HG03196 (cell line): ENCODE measurements at regions not wholly inside any gene's neighbourhood (a gene's known extent, or its start where the extent isn't known, plus 50 kb on each side); places are given as distances from the start of the nearest gene placed in this dataset.
"Not testable (repeated sequence)": the region's sequence is repeated elsewhere in the genome, so short reads cannot be mapped to it uniquely, and the experiment has no call there.

Experiments
- ATAC-seq: cut with Tn5 transposase; IDR thresholded peaks from one replicate; pipeline ENCODE4 v1.9.1; 2021; ENCODE audit not compliant: unreplicated experiment

- not testable (repeated sequence) for ATAC-seq
Measured at GRCh38 chr12:9415898-9416297, 191.8 kb downstream of the KLRB1 start.

DNA sequence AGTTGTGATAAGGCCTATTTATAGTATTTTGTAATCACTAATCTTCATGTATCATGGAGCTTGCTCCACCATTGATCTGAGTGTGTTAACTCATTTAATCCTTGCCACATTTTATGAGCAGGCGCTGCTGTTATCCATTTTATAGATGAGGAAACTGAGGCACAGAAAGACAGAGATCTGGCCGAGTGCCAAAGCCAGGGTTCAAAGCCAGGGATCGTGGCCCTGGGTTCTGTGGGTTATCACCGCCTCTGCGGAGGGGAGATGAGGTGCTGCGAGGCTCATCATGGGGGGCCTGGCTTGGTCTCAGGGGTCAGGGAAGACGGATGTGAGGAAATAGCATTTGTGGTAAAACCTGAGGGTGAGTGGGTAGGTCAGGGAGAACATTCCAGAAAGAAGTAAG lies 193.9 kb downstream of the KLRB1 start:
- ATAC-seq: not testable (repeated sequence)

GRCh38 chr12:9412459-9412858 lies 195.3 kb downstream of the KLRB1 start:
- ATAC-seq: not testable (repeated sequence)

- ATAC-seq: not testable (repeated sequence)
Measured at GRCh38 chr12:9411616-9412268, 196.0 kb downstream of the KLRB1 start.

- ATAC-seq: not testable (repeated sequence)
Measured at GRCh38 chr12:9407425-9407748, 199.2 kb upstream of the PZP start.

DNA sequence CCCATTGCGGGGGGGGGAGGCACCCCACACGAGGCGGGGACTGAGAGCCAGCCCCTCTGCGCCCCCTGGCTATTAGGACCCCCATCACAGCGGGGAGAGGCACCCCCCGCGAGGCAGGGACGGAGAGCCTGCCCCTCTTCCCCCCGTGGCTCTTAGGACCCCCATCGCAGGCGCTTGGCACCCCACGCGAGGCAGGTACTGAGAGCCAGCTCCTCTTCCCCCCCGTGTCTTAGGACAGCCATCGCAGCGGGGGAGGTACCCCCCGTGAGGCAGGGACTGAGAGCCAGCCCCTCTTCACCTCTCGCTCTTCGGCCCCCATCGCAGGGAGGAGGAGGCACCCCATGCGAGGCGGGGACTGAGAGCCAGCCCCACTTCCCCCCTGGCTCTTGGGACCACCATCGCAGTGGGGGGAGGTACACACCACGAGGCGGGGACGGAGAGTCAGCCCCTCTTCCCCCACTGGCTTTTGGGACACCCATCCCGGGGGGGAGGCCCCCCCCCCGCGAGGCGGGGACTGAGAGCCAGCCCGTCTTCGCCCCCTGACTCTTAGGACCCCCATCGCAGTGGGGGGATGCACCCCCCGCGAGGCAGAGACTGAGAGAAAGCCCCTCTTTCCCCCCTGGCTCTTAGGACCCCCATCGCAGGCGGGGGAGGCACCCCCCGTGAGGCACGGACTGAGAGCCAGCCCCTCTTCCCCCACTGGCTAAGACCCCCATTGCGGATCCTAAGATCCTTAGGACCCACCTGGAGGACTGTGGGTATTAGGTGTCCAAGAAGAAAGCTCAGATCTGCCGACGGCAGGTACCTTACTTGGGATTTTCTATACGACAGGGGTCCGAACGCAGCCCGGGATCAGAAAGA lies 198.6 kb upstream of the PZP start:
- no peak for ATAC-seq

GRCh38 chr12:9405886-9406563 lies 197.8 kb upstream of the PZP start:
- ATAC-seq: no peak

DNA sequence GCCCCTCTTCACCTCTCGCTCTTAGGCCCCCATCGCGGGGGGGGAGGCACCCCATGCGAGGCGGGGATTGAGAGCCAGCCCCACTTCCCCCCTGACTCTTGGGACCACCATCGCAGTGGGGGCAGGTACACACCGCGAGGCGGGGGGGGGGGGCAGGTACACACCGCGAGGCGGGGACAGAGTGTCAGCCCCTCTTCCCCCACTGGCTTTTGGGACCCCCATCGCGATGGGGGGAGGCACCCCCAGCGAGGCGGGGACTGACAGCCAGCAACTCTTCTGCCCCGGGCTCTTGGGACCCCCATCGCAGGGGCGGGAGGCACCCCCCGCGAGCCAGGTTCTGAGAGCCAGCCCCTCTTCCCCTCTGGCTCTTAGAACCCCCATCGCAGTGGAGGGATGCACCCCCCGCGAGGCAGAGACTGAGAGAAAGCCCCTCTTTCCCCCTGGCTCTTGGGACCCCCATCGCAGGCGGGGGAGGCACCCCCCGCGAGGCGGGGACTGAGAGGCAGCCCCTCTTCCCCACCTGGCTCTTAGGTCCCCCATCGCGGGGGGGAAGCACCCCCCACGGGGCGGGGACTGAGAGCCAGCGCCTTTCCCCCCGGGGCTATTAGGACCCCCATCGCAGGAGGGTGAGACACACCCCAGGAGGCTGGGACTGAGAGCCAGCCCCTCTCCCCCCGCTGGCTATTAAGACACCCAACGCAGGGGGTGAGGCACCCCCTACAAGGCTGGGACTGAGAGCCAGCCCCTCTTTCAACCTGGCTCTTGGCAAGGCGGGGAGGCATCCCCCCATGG lies 196.5 kb upstream of the PZP start:
- no peak for ATAC-seq

DNA sequence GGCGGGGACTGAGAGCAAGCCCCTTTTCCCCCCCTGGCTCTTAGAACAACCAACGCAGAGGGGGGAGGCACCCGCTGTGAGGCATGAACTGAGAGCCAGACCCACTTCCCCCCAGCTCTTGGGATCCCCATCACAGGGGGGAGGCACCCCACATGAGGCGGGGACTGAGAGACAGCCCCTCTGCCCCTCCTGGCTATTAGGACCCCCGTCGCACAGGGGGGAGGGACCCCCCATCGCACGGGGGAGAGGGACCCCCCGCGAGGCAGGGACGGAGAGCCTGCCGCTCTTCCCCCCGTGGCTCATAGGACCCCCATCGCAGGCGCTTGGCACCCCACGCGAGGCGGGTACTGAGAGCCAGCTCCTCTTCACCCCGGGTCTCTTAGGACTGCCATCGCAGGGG lies 195.8 kb upstream of the PZP start:
- no peak for ATAC-seq

DNA sequence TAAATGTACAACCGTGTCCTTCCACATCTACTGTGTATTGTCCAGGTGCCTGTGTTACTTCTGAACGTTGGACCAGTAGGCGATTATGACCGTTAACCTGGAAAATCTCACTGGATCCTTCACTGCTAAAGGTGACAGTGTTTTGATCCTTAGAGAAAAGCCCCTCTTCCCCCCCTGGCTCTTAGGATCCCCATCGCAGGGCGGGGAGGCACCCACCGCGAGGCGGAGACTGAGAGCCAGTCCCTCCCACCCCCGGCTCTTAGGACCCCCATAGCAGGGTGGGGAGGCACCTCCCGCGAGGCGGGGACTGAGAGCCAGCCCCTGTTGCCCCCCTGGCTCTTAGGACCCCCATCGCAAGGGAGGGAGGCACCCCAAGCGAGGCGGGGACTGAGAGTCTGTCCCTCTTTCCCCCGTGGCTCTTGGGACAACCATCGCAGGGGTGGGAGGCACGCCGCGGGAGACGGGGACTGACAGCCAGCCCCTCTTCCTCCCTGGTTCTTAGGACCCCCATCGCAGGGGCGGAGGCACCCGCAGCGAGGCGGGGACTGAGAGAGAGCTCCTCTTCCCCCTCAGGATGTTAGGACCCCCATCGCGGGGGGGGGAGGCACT lies 194.3 kb upstream of the PZP start:
- not testable (repeated sequence) for ATAC-seq

DNA sequence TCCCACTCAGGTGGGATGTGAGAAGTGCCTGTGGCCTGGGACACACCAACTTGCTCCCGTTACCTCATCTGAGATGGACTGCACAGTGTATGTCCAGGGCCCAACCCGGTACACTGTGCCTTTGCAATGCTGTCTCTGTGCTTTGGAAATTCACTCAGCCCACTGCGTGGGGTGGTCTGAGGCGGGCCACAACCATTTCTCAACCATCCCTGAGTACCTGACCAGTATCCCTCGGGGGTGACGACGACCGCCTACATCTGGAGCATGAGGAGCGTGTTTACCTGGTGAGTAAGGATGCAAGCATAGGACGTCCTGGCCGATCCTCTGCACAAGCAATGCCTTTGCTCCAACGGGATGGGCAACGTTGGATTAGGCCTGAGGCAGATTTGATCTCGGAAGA lies 188.2 kb upstream of the PZP start:
- ATAC-seq: not testable (repeated sequence)

- ATAC-seq: not testable (repeated sequence)
Measured at GRCh38 chr12:9395220-9395619, 187.0 kb upstream of the PZP start.

- no peak for ATAC-seq
Measured at GRCh38 chr12:9392842-9393241, 184.6 kb upstream of the PZP start.

DNA sequence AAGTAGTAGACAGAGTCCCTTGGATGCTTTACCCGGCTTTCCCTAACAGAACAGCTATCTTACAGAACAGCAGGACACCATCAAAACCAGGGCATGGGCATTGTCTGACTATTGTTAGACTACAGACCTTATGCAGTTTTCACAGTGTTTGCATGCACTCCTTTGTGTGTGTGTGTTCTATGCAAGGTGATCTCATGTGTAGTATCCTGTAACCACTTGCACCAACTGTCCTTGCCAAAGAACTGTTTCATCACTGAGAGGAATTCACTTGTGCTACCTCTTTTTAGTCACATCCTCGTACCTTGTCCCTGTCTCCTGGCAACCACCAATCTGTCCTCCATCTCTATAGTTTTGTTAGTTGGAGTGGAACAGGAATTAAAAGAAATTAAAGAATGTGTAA lies 183.6 kb upstream of the PZP start:
- no peak for ATAC-seq

DNA sequence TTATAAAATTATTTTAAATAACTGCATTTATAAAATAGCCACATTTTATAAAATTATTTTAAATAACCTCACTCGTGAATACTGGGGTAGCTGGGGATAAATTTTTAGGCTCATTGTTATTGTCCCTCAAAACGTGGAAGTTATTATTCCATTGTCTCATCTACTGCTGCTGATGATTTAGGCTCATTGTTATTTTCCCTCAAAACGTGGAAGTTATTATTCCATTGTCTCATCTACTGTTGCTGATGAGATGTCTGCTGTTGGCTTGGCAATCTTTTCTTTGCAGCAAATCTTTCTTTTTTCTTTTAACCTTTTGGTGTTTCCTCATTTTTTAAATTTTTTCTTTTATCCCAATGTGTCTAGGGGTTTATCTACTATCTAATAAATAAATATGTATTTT lies 182.6 kb upstream of the PZP start:
- no peak for ATAC-seq

DNA sequence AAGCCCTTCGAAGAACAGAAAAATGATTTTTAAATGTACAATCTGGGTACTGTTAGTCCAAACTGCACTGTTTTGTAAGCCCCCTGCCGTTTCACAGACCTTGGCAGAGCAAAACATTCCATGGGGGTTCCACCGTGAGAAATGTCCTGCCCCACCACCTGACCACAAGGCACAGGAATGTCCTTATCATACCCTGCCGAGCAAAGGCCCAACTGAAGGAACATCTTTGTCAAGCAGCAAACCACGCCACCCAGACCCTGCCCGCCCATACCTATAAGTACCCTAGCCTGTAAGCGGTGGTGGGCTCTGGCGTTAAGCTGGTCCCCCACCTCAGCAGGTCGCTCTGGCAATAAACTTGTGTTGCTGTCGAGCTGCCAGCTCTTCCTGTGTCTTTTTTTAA lies 181.6 kb upstream of the PZP start:
- no peak for ATAC-seq

GRCh38 chr12:9388379-9388778 lies 180.2 kb upstream of the PZP start:
- no peak for ATAC-seq

DNA sequence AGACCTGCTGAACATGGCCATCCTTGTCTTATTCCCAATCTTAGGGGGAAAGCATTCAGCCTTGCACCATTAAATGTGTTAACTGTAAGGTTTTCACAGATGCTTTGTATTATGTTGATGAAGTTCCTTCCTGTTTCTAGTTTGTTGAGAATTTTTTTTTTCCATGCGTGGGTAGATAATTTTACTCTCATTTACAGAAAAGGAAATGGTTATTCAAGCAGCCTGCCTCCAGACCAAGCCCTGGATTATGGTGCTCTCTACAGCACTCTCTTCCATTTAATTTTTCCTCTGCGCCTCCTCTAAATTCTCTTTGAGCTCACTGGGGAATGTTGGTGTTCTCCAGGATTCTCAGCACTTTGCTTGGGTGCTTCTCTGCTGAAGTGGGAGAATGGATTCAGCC lies 179.3 kb upstream of the PZP start:
- no peak for ATAC-seq

- ATAC-seq: no peak
Measured at GRCh38 chr12:9383585-9383984, 175.4 kb upstream of the PZP start.

DNA sequence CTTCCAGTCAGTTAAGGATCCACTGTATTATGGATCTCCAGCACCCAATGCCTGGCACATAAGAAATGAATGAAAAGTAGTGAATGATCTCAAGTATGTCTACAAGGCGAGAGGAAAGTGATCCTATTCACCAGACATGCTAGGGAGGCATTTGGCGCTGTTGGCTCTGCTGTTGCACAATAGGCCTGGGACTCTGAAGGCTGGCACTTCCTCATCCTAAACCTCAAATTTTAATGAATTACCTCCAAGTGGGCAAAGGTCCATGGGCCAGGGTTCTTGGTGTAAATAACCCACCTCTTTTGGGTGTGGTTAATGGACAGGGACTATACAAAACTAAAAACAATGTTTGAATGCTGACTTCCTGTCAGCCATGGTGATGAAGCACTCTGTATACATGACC lies 173.4 kb upstream of the PZP start:
- ATAC-seq: no peak

GRCh38 chr12:9380650-9381049 lies 172.5 kb upstream of the PZP start:
- no peak for ATAC-seq
